GM12874 (cell line): ENCODE measurements at regions not wholly inside any gene's neighbourhood (a gene's known extent, or its start where the extent isn't known, plus 50 kb on each side); places are given as distances from the start of the nearest gene placed in this dataset.

ENCODE experiments used
- TF ChIP-seq, protein P1 (sequence below): IDR thresholded peaks from 2 replicates; pipeline ENCODE4 v1.5.1; 2011; ENCODE audit warnings: low read depth, mild to moderate bottlenecking, control low read depth, low read length, moderate library complexity; ENCODE audit not compliant: insufficient read depth

DNA sequence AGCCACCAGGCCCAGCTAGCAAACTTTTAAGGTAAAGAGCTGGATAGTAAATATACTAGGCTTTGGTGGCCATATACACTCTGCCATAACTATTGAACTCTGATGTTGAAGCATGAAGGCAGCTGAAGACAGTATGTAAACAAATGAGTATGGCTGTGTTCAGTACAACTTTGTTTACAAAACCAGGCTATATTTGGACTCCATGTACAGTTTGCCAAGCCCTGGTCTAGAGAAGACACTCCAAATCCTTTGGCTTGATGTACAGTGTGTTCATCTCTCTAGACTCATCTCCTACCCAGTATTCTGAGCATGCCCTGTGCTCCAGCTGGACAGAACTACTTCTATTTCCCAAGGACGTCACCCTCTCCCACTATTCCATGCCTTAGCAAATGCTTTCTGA, 54.3 kb upstream of the MEGF10 start:
- TF ChIP-seq, protein P1, sequence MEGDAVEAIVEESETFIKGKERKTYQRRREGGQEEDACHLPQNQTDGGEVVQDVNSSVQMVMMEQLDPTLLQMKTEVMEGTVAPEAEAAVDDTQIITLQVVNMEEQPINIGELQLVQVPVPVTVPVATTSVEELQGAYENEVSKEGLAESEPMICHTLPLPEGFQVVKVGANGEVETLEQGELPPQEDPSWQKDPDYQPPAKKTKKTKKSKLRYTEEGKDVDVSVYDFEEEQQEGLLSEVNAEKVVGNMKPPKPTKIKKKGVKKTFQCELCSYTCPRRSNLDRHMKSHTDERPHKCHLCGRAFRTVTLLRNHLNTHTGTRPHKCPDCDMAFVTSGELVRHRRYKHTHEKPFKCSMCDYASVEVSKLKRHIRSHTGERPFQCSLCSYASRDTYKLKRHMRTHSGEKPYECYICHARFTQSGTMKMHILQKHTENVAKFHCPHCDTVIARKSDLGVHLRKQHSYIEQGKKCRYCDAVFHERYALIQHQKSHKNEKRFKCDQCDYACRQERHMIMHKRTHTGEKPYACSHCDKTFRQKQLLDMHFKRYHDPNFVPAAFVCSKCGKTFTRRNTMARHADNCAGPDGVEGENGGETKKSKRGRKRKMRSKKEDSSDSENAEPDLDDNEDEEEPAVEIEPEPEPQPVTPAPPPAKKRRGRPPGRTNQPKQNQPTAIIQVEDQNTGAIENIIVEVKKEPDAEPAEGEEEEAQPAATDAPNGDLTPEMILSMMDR, result no peak
